IMR-90 (cell line): ENCODE measurements at regions not wholly inside any gene's neighbourhood (a gene's known extent, or its start where the extent isn't known, plus 50 kb on each side); places are given as distances from the start of the nearest gene placed in this dataset.

Experiments used
- ATAC-seq: fragments of 200-7000 bp; cut with Tn5 transposase; 2 replicates; pipeline ENCODE4 v1.9.1; 2020; ENCODE audit warnings: low read depth, mild to moderate bottlenecking, moderate library complexity
- BruUV-seq: library from RNA; stranded (reverse); fragments of 400-500 nt; replicated peaks from 2 replicates; lab custom pipeline; 2021; lab: Mats Ljungman, UMichigan
- CTCF ChIA-PET: fragments of 300-600 bp; formaldehyde crosslinking; extraction: SDS; loops from one replicate; lab custom pipeline; 2021; ENCODE audit warnings: antibody characterized with exemption; lab: Yijun Ruan, JAX
- POLR2A ChIA-PET: fragments of 300-600 bp; sonication (Branson Sonifier 250); formaldehyde crosslinking; loops from one replicate; lab custom pipeline; 2022; ENCODE audit warnings: antibody characterized with exemption; ENCODE audit not compliant: unreplicated experiment; lab: Charles Lee
- DNase-seq: peaks from one replicate; pipeline ENCODE4 v3.0.0; 2013
- H2AFZ ChIP-seq: replicated peaks from 2 replicates; pipeline ENCODE3; 2013; ENCODE audit warnings: low read length, mild to moderate bottlenecking; ENCODE audit not compliant: poor library complexity
- H2AK5ac ChIP-seq: 2 replicates; pipeline ENCODE4 v1.6.1; 2013; ENCODE audit warnings: low read depth, low read length, inconsistent platforms
- H2AK9ac ChIP-seq: replicated peaks from 2 replicates; pipeline ENCODE3; 2013; ENCODE audit warnings: mild to moderate bottlenecking, low read depth, low read length, moderate library complexity; ENCODE audit not compliant: poor library complexity
- H2BK120ac ChIP-seq: 2 replicates; pipeline ENCODE4 v1.6.1; 2013; ENCODE audit warnings: low read depth, low read length, inconsistent platforms
- H2BK15ac ChIP-seq: 3 replicates; pipeline ENCODE4 v1.6.1; 2013; ENCODE audit warnings: low read depth, low read length, inconsistent platforms
- H2BK20ac ChIP-seq: 2 replicates; pipeline ENCODE4 v1.6.1; 2013; ENCODE audit warnings: low read depth, mild to moderate bottlenecking, inconsistent platforms, low read length, moderate library complexity
- H2BK5ac ChIP-seq: 2 replicates; pipeline ENCODE4 v1.6.1; 2013; ENCODE audit warnings: mild to moderate bottlenecking, low read depth, low read length, inconsistent platforms; ENCODE audit not compliant: poor library complexity, severe bottlenecking
- H3K14ac ChIP-seq: replicated peaks from 2 replicates; pipeline ENCODE4 v1.6.1; 2013; ENCODE audit warnings: low read depth, low read length, inconsistent platforms
- H3K18ac ChIP-seq: 2 replicates; pipeline ENCODE4 v1.6.1; 2013; ENCODE audit warnings: low read depth, low read length, control low read depth
- H3K23ac ChIP-seq: 2 replicates; pipeline ENCODE4 v1.6.1; 2013; ENCODE audit warnings: low read depth, low read length, inconsistent platforms
- H3K27ac ChIP-seq: 2 replicates; pipeline ENCODE4 v1.5.1; 2013; ENCODE audit warnings: mild to moderate bottlenecking, control low read depth, low read length; ENCODE audit not compliant: insufficient read depth
- H3K27me3 ChIP-seq: 2 replicates; pipeline ENCODE4 v1.6.1; 2013; ENCODE audit warnings: low read length; ENCODE audit not compliant: control insufficient read depth, insufficient read depth
- H3K36me3 ChIP-seq: 2 replicates; pipeline ENCODE4 v1.6.1; 2013; ENCODE audit warnings: low read length, mixed read lengths; ENCODE audit not compliant: control insufficient read depth, insufficient read depth
- H3K4ac ChIP-seq: 2 replicates; pipeline ENCODE4 v1.6.1; 2013; ENCODE audit warnings: low read depth, low read length, inconsistent platforms
- H3K4me1 ChIP-seq: 2 replicates; pipeline ENCODE4 v1.6.1; 2013; ENCODE audit warnings: low read length, mixed read lengths; ENCODE audit not compliant: control insufficient read depth, insufficient read depth
- H3K4me2 ChIP-seq: 2 replicates; pipeline ENCODE4 v1.6.1; 2013; ENCODE audit warnings: low read depth, mild to moderate bottlenecking, control low read depth, low read length, moderate library complexity
- H3K4me3 ChIP-seq: 2 replicates; pipeline ENCODE4 v1.5.1; 2013; ENCODE audit warnings: low read depth, mild to moderate bottlenecking, control low read depth, low read length, moderate library complexity; ENCODE audit not compliant: insufficient read depth
- H3K56ac ChIP-seq: 2 replicates; pipeline ENCODE4 v1.6.1; 2013; ENCODE audit warnings: low read length, inconsistent platforms; ENCODE audit not compliant: insufficient read depth; ENCODE audit errors: extremely low read depth
- H3K79me1 ChIP-seq, 2 experiments: 2 replicates each; pipeline ENCODE4 v1.6.1; 2013; ENCODE audit warnings: low read length in 2 of 2, inconsistent platforms in 1 of 2, low read depth in 1 of 2
- H3K9ac ChIP-seq: 2 replicates; pipeline ENCODE4 v1.6.1; 2013; ENCODE audit warnings: low read depth, low read length, control low read depth
- H3K9me1 ChIP-seq: 2 replicates; pipeline ENCODE4 v1.6.1; 2013; ENCODE audit warnings: low read length, inconsistent platforms; ENCODE audit not compliant: insufficient read depth
- H3K9me3 ChIP-seq: 2 replicates; pipeline ENCODE4 v1.6.1; 2013; ENCODE audit warnings: low read length; ENCODE audit not compliant: control insufficient read depth, insufficient read depth
- H4K20me1 ChIP-seq: 2 replicates; pipeline ENCODE4 v1.6.1; 2013; ENCODE audit warnings: low read length, inconsistent platforms; ENCODE audit not compliant: insufficient read depth
- H4K5ac ChIP-seq: 2 replicates; pipeline ENCODE4 v1.6.1; 2013; ENCODE audit warnings: mild to moderate bottlenecking, low read depth, low read length, control low read depth
- H4K8ac ChIP-seq, 2 experiments: 2 replicates each; pipeline ENCODE4 v1.6.1; 2013; ENCODE audit warnings: low read depth in 2 of 2, low read length in 2 of 2, control low read depth in 1 of 2, inconsistent platforms in 1 of 2
- H4K91ac ChIP-seq: 2 replicates; pipeline ENCODE4 v1.6.1; 2013; ENCODE audit warnings: low read depth, low read length, inconsistent platforms; ENCODE audit not compliant: insufficient read depth
- CEBPB ChIP-seq: IDR thresholded peaks from 2 replicates; pipeline ENCODE4 v1.6.1; 2012; ENCODE audit warnings: low read depth, low read length, improper control_type of control experiment
- MAFK ChIP-seq: IDR thresholded peaks from 2 replicates; pipeline ENCODE4 v1.6.1; 2012; ENCODE audit warnings: low read depth, low read length, improper control_type of control experiment
- MAZ ChIP-seq: IDR thresholded peaks from 2 replicates; pipeline ENCODE4 v1.6.1; 2012; ENCODE audit warnings: low read depth, mild to moderate bottlenecking, low read length, improper control_type of control experiment, moderate library complexity, borderline replicate concordance
- RAD21 ChIP-seq: IDR thresholded peaks from 2 replicates; pipeline ENCODE4 v1.6.1; 2012; ENCODE audit warnings: low read length, improper control_type of control experiment
- RFX5 ChIP-seq: IDR thresholded peaks from 2 replicates; pipeline ENCODE4 v1.8.0; 2012; ENCODE audit warnings: low read depth, mild to moderate bottlenecking, low read length, moderate library complexity
- SMC3 ChIP-seq: fragments of 150-350 bp; IDR thresholded peaks from 2 replicates; pipeline ENCODE4 v1.6.1; 2016; ENCODE audit warnings: low read depth, mild to moderate bottlenecking, antibody characterized with exemption, low read length, moderate library complexity
- WGBS, 2 experiments: methylation state at CpG; one replicate each; pipeline versions ENCODE4 v1.1.5 to v1.1.7; 2013; ENCODE audit warnings: missing lambda C conversion rate in 2 of 2; ENCODE audit not compliant: insufficient read length in 1 of 2; ENCODE audit errors: extremely low coverage in 2 of 2; 5-methylcytosine and 5-hydroxymethylcytosine counted together
- dilution Hi-C: fragments of 300-500 bp; cut with HindIII; formaldehyde crosslinking; loops from one replicate; pipeline ENCODE4 v1.14.3; 2018; ENCODE audit warnings: low sequenced_read_pairs; ENCODE audit not compliant: unreplicated experiment
- in situ Hi-C: fragments of 300-500 bp; cut with MboI; formaldehyde crosslinking; loops from 3 replicates; pipeline ENCODE4 v1.14.3; 2019; ENCODE audit warnings: low sequenced_read_pairs, inconsistent platforms, mixed read lengths
- intact Hi-C: fragments of 100-400 bp; cut with micrococcal nuclease; formaldehyde crosslinking; loops from 2 replicates; pipeline ENCODE4 v1.10.0; 2022

- Histone ChIP-seq H2BK120ac (no peak overlapping the region), H3K36me3 (no peaks in the 10 kb centered on the region), H4K8ac (no peak overlapping the region), H2BK5ac (no peak overlapping the region), H3K18ac (no peak overlapping the region), H3K23ac (no peak overlapping the region), H3K4ac (no peak overlapping the region), H3K9ac (no peak overlapping the region), H2BK20ac (no peak overlapping the region), H2BK15ac (no peak overlapping the region), H4K91ac (no peak overlapping the region), H3K27me3 (no peaks in the 10 kb centered on the region), H3K9me1 (peaks cover 2% of the 10 kb centered on the region; the same call in 1 of the 2 replicates), H4K20me1 (no peaks in the 10 kb centered on the region), H3K79me1 (no peaks in the 10 kb centered on the region), H2AK5ac (no peak overlapping the region), H3K14ac (no peak overlapping the region), H3K4me3 (no peak overlapping the region), H3K4me2 (peak overlapping the region; percentile 11; the same call in 1 of the 2 replicates), H3K4me1 (peaks cover 8% of the 10 kb centered on the region), H2AK9ac (no peak overlapping the region), H3K27ac (no peak overlapping the region), H3K56ac (no peak overlapping the region), H4K5ac (no peak overlapping the region), H2AFZ (no peak overlapping the region), H3K9me3 (peaks cover 2% of the 10 kb centered on the region; the same call in 1 of the 2 replicates)
- no TSS peak for BruUV-seq
- DNase-seq = peak; percentile 54
- dilution Hi-C loops (no loop called here), intact Hi-C loops (no loop called here), in situ Hi-C loops (no loop called here)
- CTCF ChIA-PET = interaction anchor here (0.6 kb wide), 1 partner anchor 459 kb away, joined by 5 read pairs; no protein-coding TSS in a partner anchor
- POLR2A ChIA-PET = no interaction called here
- peak; percentile 42; the same call in 1 of the 2 replicates for ATAC-seq
- TF ChIP-seq RFX5 (no peak), SMC3 (no peak), RAD21 (no peak), MAFK (no peak), MAZ (no peak), CEBPB (no peak)
- no CpG with 5 or more reads among the region's 2 CpGs for WGBS, 2 experiments
Measured at GRCh38 chr6:135675026-135675425, 176.5 kb upstream of the PDE7B start.
